Endothelial cell of umbilical vein (primary cell): ENCODE measurements at regions not wholly inside any gene's neighbourhood (a gene's known extent, or its start where the extent isn't known, plus 50 kb on each side); places are given as distances from the start of the nearest gene placed in this dataset.

Experiments
- BruUV-seq: library from RNA; stranded (reverse); fragments of 400-500 nt; replicated peaks from 2 replicates; lab custom pipeline; 2021; lab: Mats Ljungman, UMichigan
- CTCF ChIA-PET: fragments of 300-600, 350-600 bp; sonication (Branson Sonifier 250); formaldehyde crosslinking; loops from one replicate; lab custom pipeline; 2021; ENCODE audit warnings: antibody characterized with exemption, inconsistent platforms; lab: Charles Lee
- POLR2A ChIA-PET: fragments of 300-600, 350-600 bp; sonication (Branson Sonifier 250); formaldehyde crosslinking; loops from one replicate; lab custom pipeline; 2021; ENCODE audit warnings: antibody characterized with exemption, inconsistent platforms; lab: Charles Lee
- DNase-seq: peaks from one replicate; pipeline ENCODE4 v3.0.0-alpha.2; 2011; ENCODE audit warnings: low read depth, low spot score
- FAIRE-seq: peaks from 2 replicates; lab custom pipeline; 2011; peaks lifted over from hg19 to GRCh38; lab: Jason Lieb, UNC
- H2AFZ ChIP-seq: 2 replicates; pipeline ENCODE4 v1.6.0; 2012; ENCODE audit warnings: low read depth, low read length, control low read depth, inconsistent platforms
- H3K27ac ChIP-seq: 2 replicates; pipeline ENCODE4 v1.5.1; 2011; ENCODE audit warnings: low read depth, mild to moderate bottlenecking, control low read depth, low read length, moderate library complexity; ENCODE audit not compliant: insufficient read depth
- H3K27me3 ChIP-seq, 2 experiments: 2 replicates each; pipeline versions ENCODE4 v1.6.0 to v1.6.1; 2011; ENCODE audit warnings: low read length in 2 of 2, mixed read lengths in 1 of 2; ENCODE audit not compliant: control insufficient read depth in 2 of 2, insufficient read depth in 2 of 2
- H3K36me3 ChIP-seq, 2 experiments: 2 replicates in 1 of 2; 3 replicates in 1 of 2; pipeline ENCODE4 v1.5.1; 2011; ENCODE audit warnings: low read length in 2 of 2, mild to moderate bottlenecking in 1 of 2, moderate library complexity in 1 of 2; ENCODE audit not compliant: control insufficient read depth in 2 of 2, insufficient read depth in 2 of 2; ENCODE audit errors: extremely low read depth in 1 of 2
- H3K4me1 ChIP-seq: 3 replicates; pipeline ENCODE4 v1.5.1; 2011; ENCODE audit warnings: mild to moderate bottlenecking, low read length; ENCODE audit not compliant: control insufficient read depth, insufficient read depth; ENCODE audit errors: extremely low read depth
- H3K4me2 ChIP-seq: 2 replicates; pipeline ENCODE4 v1.6.1; 2011; ENCODE audit warnings: low read length, control low read depth, mixed read lengths; ENCODE audit not compliant: insufficient read depth
- H3K4me3 ChIP-seq, 3 experiments: fragments of 200-600 bp in 1 of 3; sonication (generic), shearing (Covaris generic) in 1 of 3; replicated peaks in 1 of 3; 2 replicates each; pipeline ENCODE4 v1.5.1; 2011 to 2016; ENCODE audit warnings: control low read depth in 3 of 3, low read length in 3 of 3, mild to moderate bottlenecking in 2 of 3, inconsistent platforms in 1 of 3, low read depth in 1 of 3, moderate library complexity in 1 of 3; ENCODE audit not compliant: insufficient read depth in 1 of 3
- H3K79me2 ChIP-seq: 2 replicates; pipeline ENCODE4 v1.6.0; 2012; ENCODE audit warnings: low read length, inconsistent platforms; ENCODE audit not compliant: control insufficient read depth, insufficient read depth
- H3K9ac ChIP-seq: replicated peaks from 2 replicates; pipeline ENCODE3; 2011; ENCODE audit warnings: low read length, control low read depth; ENCODE audit not compliant: insufficient read depth; ENCODE audit errors: extremely low read depth
- H3K9me1 ChIP-seq: replicated peaks from 3 replicates; pipeline ENCODE4 v1.6.0; 2011; ENCODE audit warnings: mild to moderate bottlenecking, low read length; ENCODE audit not compliant: control insufficient read depth, insufficient read depth; ENCODE audit errors: extremely low read depth
- H3K9me3 ChIP-seq: replicated peaks from 2 replicates; pipeline ENCODE4 v1.5.1; 2012; ENCODE audit warnings: low read length, inconsistent platforms; ENCODE audit not compliant: control insufficient read depth, insufficient read depth
- H4K20me1 ChIP-seq: replicated peaks from 2 replicates; pipeline ENCODE3; 2011; ENCODE audit warnings: mild to moderate bottlenecking, low read length; ENCODE audit not compliant: control insufficient read depth, insufficient read depth; ENCODE audit errors: extremely low read depth
- CTCF ChIP-seq, 2 donors: IDR thresholded peaks; 1 replicate in 1 of 2; 2 replicates in 1 of 2; pipeline ENCODE4 v1.5.1; 2011; ENCODE audit warnings: low read length in 2 of 2, mild to moderate bottlenecking in 2 of 2, moderate library complexity in 2 of 2, control low read depth in 1 of 2, inconsistent platforms in 1 of 2, low read depth in 1 of 2; ENCODE audit not compliant: insufficient read depth in 1 of 2; ENCODE audit errors: extremely low read depth in 1 of 2
- EZH2 ChIP-seq: IDR thresholded peaks from 2 replicates; pipeline ENCODE4 v1.6.1; 2012; ENCODE audit warnings: borderline replicate concordance, low read depth, mild to moderate bottlenecking, moderate library complexity, low read length, inconsistent platforms; ENCODE audit not compliant: severe bottlenecking
- FOS ChIP-seq: IDR thresholded peaks from 2 replicates; pipeline ENCODE4 v1.6.1; 2011; ENCODE audit warnings: mild to moderate bottlenecking, low read length, moderate library complexity, borderline replicate concordance; ENCODE audit not compliant: insufficient read depth
- GATA2 ChIP-seq: IDR thresholded peaks from 2 replicates; pipeline ENCODE4 v1.7.0; 2011; ENCODE audit warnings: low read depth, mild to moderate bottlenecking, moderate library complexity, mixed read lengths, low read length; ENCODE audit not compliant: insufficient read length, insufficient read depth
- JUN ChIP-seq: IDR thresholded peaks from 2 replicates; pipeline ENCODE4 v1.6.1; 2011; ENCODE audit warnings: borderline replicate concordance, low read depth; ENCODE audit not compliant: insufficient read length, insufficient read depth
- MAX ChIP-seq: IDR thresholded peaks from 2 replicates; pipeline ENCODE4 v1.6.1; 2011; ENCODE audit not compliant: insufficient read depth, insufficient read length
- MYC ChIP-seq: IDR thresholded peaks from one replicate; pipeline ENCODE4 v1.6.1; 2011; ENCODE audit warnings: mild to moderate bottlenecking, low read depth, low read length
- POLR2AphosphoS5 ChIP-seq: IDR thresholded peaks from 2 replicates; pipeline ENCODE4 v1.6.1; 2012; ENCODE audit warnings: low read depth, mild to moderate bottlenecking, control low read depth, low read length, moderate library complexity; ENCODE audit not compliant: insufficient read depth
- dilution Hi-C: fragments of 300-500 bp; cut with MboI; formaldehyde crosslinking; loops from one replicate; pipeline ENCODE4 v1.15.0; 2019; ENCODE audit warnings: low sequenced_read_pairs; ENCODE audit not compliant: extremely low pct_ligation_motif_present
- intact Hi-C: fragments of 100-400 bp; cut with micrococcal nuclease; formaldehyde crosslinking; loops from one replicate; pipeline ENCODE4 v1.10.0; 2022

DNA sequence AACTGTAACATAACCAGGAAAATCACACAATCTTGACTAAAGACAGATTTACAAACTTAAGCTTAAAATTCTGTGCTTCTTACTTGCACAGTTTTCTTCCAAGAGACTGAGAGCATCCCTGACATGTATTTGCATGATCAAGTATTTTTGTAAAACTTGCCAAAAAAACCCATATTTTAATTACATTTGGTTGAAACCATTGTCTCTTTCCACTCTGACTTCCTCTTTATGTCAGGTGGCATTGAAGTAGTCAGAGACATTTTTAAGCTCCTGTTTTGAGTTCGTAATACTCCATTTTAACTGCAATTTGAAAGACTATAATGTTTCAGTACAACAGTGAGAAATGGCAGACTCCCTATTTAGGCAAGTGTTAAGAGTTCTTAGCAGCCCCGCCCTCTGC lies 103.6 kb downstream of the ATXN7L3B start:
- Histone ChIP-seq H3K4me2 (no peak overlapping the region), H3K36me3 (no peaks in the 10 kb centered on the region), H3K79me2 (no peaks in the 10 kb centered on the region), H3K9me1 (no peaks in the 10 kb centered on the region), H3K27ac (no peak overlapping the region), H3K27me3 (no peaks in the 10 kb centered on the region), H3K9me3 (no peaks in the 10 kb centered on the region), H3K4me3 (no peak overlapping the region), H3K4me1 (no peaks in the 10 kb centered on the region), H2AFZ (no peak overlapping the region), H4K20me1 (no peaks in the 10 kb centered on the region), H3K9ac (no peak overlapping the region)
- dilution Hi-C loops = no loop called here
- no TSS peak for BruUV-seq
- ChIA-PET CTCF (no interaction called here), POLR2A (no interaction called here)
- DNase-seq (no peak), FAIRE-seq (no peak)
- TF ChIP-seq MAX (no peak), MYC (no peak), FOS (no peak), EZH2 (no peak), POLR2AphosphoS5 (no peak), GATA2 (no peak), JUN (no peak), CTCF (IDR thresholded peaks at IDR 0.05; ENCODE audit: extremely low read depth in 1 of 2, insufficient read depth in 1 of 2, low read depth in 1 of 2, low read length in 2 of 2) (no peak)
- intact Hi-C loops = no loop called here
